Liver (tissue), 8 donors: ENCODE measurements at regions not wholly inside any gene's neighbourhood (a gene's known extent, or its start where the extent isn't known, plus 50 kb on each side); places are given as distances from the start of the nearest gene placed in this dataset.

Source experiments
- DNase-seq: peaks from one replicate; pipeline ENCODE4 v3.0.0-alpha.2; 2017; ENCODE audit warnings: low spot score
- H3K27ac ChIP-seq, 2 donors: one replicate each; pipeline ENCODE4 v1.7.0; 2013; ENCODE audit warnings: inconsistent platforms in 2 of 2, low read length in 2 of 2, control low read depth in 1 of 2, low read depth in 1 of 2, mild to moderate bottlenecking in 1 of 2
- H3K27me3 ChIP-seq, 4 donors: one replicate each; pipeline versions ENCODE4 v1.6.1 to v1.7.0; 2013; ENCODE audit warnings: low read length in 3 of 4, inconsistent platforms in 1 of 4, mild to moderate bottlenecking in 1 of 4, moderate library complexity in 1 of 4; ENCODE audit not compliant: control insufficient read depth in 4 of 4, insufficient read depth in 4 of 4
- H3K36me3 ChIP-seq, 4 donors: one replicate each; pipeline versions ENCODE4 v1.6.1 to v1.7.0; 2013; ENCODE audit warnings: low read length in 3 of 4, mild to moderate bottlenecking in 3 of 4, low read depth in 1 of 4, moderate library complexity in 1 of 4; ENCODE audit not compliant: control insufficient read depth in 4 of 4, insufficient read depth in 3 of 4
- H3K4me1 ChIP-seq, 4 donors: one replicate each; pipeline versions ENCODE4 v1.6.1 to v1.7.0; 2013; ENCODE audit warnings: low read length in 3 of 4, mild to moderate bottlenecking in 3 of 4, moderate library complexity in 1 of 4; ENCODE audit not compliant: control insufficient read depth in 4 of 4, insufficient read depth in 4 of 4
- H3K4me3 ChIP-seq, 3 donors: one replicate each; pipeline versions ENCODE4 v1.6.1 to v1.7.0; 2013; ENCODE audit warnings: low read length in 3 of 3, control low read depth in 1 of 3, low read depth in 1 of 3, mild to moderate bottlenecking in 1 of 3
- H3K9ac ChIP-seq, 2 donors: one replicate each; pipeline ENCODE4 v1.7.0; 2013; ENCODE audit warnings: low read length in 2 of 2, mild to moderate bottlenecking in 2 of 2, moderate library complexity in 2 of 2, control low read depth in 1 of 2, low read depth in 1 of 2
- H3K9me3 ChIP-seq, 4 donors: one replicate each; pipeline versions ENCODE4 v1.6.1 to v1.7.0; 2013; ENCODE audit warnings: low read length in 3 of 4; ENCODE audit not compliant: control insufficient read depth in 4 of 4
- ATF3 ChIP-seq: IDR thresholded peaks from 2 replicates; pipeline ENCODE4 v1.6.1; 2016; ENCODE audit warnings: antibody characterized with exemption
- EGR1 ChIP-seq, 2 donors: IDR thresholded peaks; 2 replicates each; pipeline ENCODE4 v1.6.1; 2016 to 2018; ENCODE audit warnings: antibody characterized with exemption in 2 of 2, low read depth in 2 of 2
- FOXA1 ChIP-seq: IDR thresholded peaks from 2 replicates; pipeline ENCODE4 v1.6.1; 2016; ENCODE audit warnings: antibody characterized with exemption
- FOXA2 ChIP-seq: IDR thresholded peaks from 2 replicates; pipeline ENCODE4 v1.6.1; 2016; ENCODE audit warnings: antibody characterized with exemption
- GABPA ChIP-seq, 2 donors: IDR thresholded peaks in 1 of 2; conservative IDR thresholded peaks in 1 of 2; 2 replicates each; pipeline ENCODE4 v1.6.1; 2016; ENCODE audit warnings: antibody characterized with exemption in 2 of 2, mild to moderate bottlenecking in 1 of 2, moderate library complexity in 1 of 2
- HNF4A ChIP-seq, 2 donors: conservative IDR thresholded peaks; 2 replicates each; pipeline ENCODE4 v1.6.1; 2016; ENCODE audit warnings: antibody characterized with exemption in 2 of 2, mild to moderate bottlenecking in 2 of 2
- HNF4G ChIP-seq: IDR thresholded peaks from 2 replicates; pipeline ENCODE4 v1.6.1; 2016; ENCODE audit warnings: antibody characterized with exemption
- JUND ChIP-seq, 2 donors: IDR thresholded peaks; 2 replicates each; pipeline ENCODE4 v1.6.1; 2016; ENCODE audit warnings: antibody characterized with exemption in 2 of 2
- NR2F2 ChIP-seq: IDR thresholded peaks from 2 replicates; pipeline ENCODE4 v1.6.1; 2016; ENCODE audit warnings: antibody characterized with exemption
- RAD21 ChIP-seq, 2 donors: IDR thresholded peaks; 2 replicates each; pipeline ENCODE4 v1.6.1; 2016; ENCODE audit warnings: antibody characterized with exemption in 2 of 2, mild to moderate bottlenecking in 2 of 2
- RXRA ChIP-seq, 2 donors: IDR thresholded peaks; 2 replicates each; pipeline ENCODE4 v1.6.1; 2017 to 2018; ENCODE audit warnings: antibody characterized with exemption in 2 of 2, mild to moderate bottlenecking in 1 of 2
- SP1 ChIP-seq: IDR thresholded peaks from 2 replicates; pipeline ENCODE4 v1.6.1; 2018; ENCODE audit warnings: antibody characterized with exemption, mild to moderate bottlenecking
- TAF1 ChIP-seq: conservative IDR thresholded peaks from 2 replicates; pipeline ENCODE4 v1.6.1; 2016; ENCODE audit warnings: antibody characterized with exemption, mild to moderate bottlenecking
- YY1 ChIP-seq: IDR thresholded peaks from 2 replicates; pipeline ENCODE4 v1.6.1; 2016; ENCODE audit warnings: antibody characterized with exemption, mild to moderate bottlenecking
- ZBTB33 ChIP-seq: IDR thresholded peaks from 2 replicates; pipeline ENCODE4 v1.6.1; 2016; ENCODE audit warnings: antibody characterized with exemption
- WGBS: extraction: QIAGEN DNeasy Blood & Tissue Kit; methylation state at CpG from one replicate; pipeline ENCODE4 v1.1.7; 2013; 5-methylcytosine and 5-hydroxymethylcytosine counted together
- TF ChIP-seq, protein P1 (sequence below): fragments of 150-350 bp; IDR thresholded peaks from 2 replicates; pipeline ENCODE4 v1.5.1; 2017; ENCODE audit warnings: improper control_type of control experiment, low read depth, low read length; ENCODE audit not compliant: missing input control
- TF ChIP-seq, protein P2 (sequence below): IDR thresholded peaks from 2 replicates; pipeline ENCODE4 v1.6.1; 2016; ENCODE audit warnings: antibody characterized with exemption, mild to moderate bottlenecking
- TF ChIP-seq, protein P3 (sequence below): IDR thresholded peaks from 2 replicates; pipeline ENCODE4 v1.6.1; 2016; ENCODE audit warnings: antibody characterized with exemption
- donor health status: healthy.
- donor health status: healthy.
- donor health status: healthy.
- donor health status: healthy.
- donor health status: healthy.

GRCh38 chr2:12317814-12318426 is 398.8 kb upstream of the TRIB2 start:
- H3K9ac ChIP-seq: no peak overlapping the region
- H3K27ac ChIP-seq: no peak overlapping the region
- H3K9me3 ChIP-seq: no peaks in the 10 kb centered on the region
- H3K36me3 ChIP-seq: no peaks in the 10 kb centered on the region
- no peaks in the 10 kb centered on the region for H3K27me3 ChIP-seq
- DNase-seq: no peak
- H3K4me1 ChIP-seq: no peaks in the 10 kb centered on the region
- 67% methylated on average over 6 of the region's 6 CpGs for WGBS
- H3K4me3 ChIP-seq: no peak overlapping the region
- TF ChIP-seq, protein P1, sequence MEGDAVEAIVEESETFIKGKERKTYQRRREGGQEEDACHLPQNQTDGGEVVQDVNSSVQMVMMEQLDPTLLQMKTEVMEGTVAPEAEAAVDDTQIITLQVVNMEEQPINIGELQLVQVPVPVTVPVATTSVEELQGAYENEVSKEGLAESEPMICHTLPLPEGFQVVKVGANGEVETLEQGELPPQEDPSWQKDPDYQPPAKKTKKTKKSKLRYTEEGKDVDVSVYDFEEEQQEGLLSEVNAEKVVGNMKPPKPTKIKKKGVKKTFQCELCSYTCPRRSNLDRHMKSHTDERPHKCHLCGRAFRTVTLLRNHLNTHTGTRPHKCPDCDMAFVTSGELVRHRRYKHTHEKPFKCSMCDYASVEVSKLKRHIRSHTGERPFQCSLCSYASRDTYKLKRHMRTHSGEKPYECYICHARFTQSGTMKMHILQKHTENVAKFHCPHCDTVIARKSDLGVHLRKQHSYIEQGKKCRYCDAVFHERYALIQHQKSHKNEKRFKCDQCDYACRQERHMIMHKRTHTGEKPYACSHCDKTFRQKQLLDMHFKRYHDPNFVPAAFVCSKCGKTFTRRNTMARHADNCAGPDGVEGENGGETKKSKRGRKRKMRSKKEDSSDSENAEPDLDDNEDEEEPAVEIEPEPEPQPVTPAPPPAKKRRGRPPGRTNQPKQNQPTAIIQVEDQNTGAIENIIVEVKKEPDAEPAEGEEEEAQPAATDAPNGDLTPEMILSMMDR: no peak
- TF ChIP-seq ZBTB33: no peak
- TF ChIP-seq NR2F2: no peak
- no peak for TF ChIP-seq JUND (IDR thresholded peaks at IDR 0.05)
- TF ChIP-seq, protein P2, sequence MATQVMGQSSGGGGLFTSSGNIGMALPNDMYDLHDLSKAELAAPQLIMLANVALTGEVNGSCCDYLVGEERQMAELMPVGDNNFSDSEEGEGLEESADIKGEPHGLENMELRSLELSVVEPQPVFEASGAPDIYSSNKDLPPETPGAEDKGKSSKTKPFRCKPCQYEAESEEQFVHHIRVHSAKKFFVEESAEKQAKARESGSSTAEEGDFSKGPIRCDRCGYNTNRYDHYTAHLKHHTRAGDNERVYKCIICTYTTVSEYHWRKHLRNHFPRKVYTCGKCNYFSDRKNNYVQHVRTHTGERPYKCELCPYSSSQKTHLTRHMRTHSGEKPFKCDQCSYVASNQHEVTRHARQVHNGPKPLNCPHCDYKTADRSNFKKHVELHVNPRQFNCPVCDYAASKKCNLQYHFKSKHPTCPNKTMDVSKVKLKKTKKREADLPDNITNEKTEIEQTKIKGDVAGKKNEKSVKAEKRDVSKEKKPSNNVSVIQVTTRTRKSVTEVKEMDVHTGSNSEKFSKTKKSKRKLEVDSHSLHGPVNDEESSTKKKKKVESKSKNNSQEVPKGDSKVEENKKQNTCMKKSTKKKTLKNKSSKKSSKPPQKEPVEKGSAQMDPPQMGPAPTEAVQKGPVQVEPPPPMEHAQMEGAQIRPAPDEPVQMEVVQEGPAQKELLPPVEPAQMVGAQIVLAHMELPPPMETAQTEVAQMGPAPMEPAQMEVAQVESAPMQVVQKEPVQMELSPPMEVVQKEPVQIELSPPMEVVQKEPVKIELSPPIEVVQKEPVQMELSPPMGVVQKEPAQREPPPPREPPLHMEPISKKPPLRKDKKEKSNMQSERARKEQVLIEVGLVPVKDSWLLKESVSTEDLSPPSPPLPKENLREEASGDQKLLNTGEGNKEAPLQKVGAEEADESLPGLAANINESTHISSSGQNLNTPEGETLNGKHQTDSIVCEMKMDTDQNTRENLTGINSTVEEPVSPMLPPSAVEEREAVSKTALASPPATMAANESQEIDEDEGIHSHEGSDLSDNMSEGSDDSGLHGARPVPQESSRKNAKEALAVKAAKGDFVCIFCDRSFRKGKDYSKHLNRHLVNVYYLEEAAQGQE: no peak
- TF ChIP-seq SP1: no peak
- TF ChIP-seq YY1: no peak
- TF ChIP-seq FOXA2: no peak
- TF ChIP-seq TAF1: no peak
- TF ChIP-seq, protein P3, sequence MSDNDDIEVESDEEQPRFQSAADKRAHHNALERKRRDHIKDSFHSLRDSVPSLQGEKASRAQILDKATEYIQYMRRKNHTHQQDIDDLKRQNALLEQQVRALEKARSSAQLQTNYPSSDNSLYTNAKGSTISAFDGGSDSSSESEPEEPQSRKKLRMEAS: no peak
- TF ChIP-seq FOXA1: no peak
- no peak for TF ChIP-seq EGR1 (IDR thresholded peaks at IDR 0.05; ENCODE audit: low read depth in 2 of 2)
- no peak for TF ChIP-seq ATF3
- TF ChIP-seq HNF4G: no peak
- no peak for TF ChIP-seq GABPA (IDR thresholded peaks at IDR 0.05 in 1 of 2, conservative IDR thresholded peaks at IDR 0.05 in 1 of 2)
- TF ChIP-seq RAD21 (IDR thresholded peaks at IDR 0.05): no peak
- no peak for TF ChIP-seq HNF4A (conservative IDR thresholded peaks at IDR 0.05)
- TF ChIP-seq RXRA (IDR thresholded peaks at IDR 0.05): no peak
